HG02981 (cell line): ENCODE measurements at regions not wholly inside any gene's neighbourhood (a gene's known extent, or its start where the extent isn't known, plus 50 kb on each side); places are given as distances from the start of the nearest gene placed in this dataset.

Experiments used
- ATAC-seq: cut with Tn5 transposase; IDR thresholded peaks from one replicate; pipeline ENCODE4 v1.9.1; 2021; ENCODE audit warnings: mild to moderate bottlenecking, moderate library complexity; ENCODE audit not compliant: unreplicated experiment

DNA sequence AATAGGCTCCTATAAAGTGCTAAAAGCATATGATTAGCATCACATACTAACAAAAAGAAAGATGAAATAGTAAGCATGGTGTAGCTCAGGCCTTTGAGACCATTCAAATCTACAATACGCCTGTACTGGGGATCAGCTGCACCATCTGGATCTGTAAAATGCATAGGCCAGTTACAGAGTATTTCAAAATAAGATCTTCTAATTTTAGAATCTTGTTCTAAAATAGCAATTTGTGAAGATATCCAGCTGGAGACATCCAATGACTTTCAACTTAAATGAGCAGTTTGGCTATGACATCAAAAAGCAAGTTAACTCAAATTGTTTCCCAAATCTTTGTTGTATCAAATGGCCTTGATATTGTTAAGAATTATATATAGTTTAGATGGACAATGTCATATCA is 386.3 kb downstream of the MRPS30 start:
- ATAC-seq = no peak
